Left forelimb (tissue), 1 donor: ENCODE measurements at regions not wholly inside any gene's neighbourhood (a gene's known extent, or its start where the extent isn't known, plus 50 kb on each side); places are given as distances from the start of the nearest gene placed in this dataset.

Source experiments
- DNase-seq: peaks from one replicate; pipeline ENCODE4 v3.0.0-alpha.2; 2018; ENCODE audit warnings: low spot score

- DNase-seq = no peak
These were observed 330.7 kb downstream of the CDC14C start for GRCh38 chr7:49255054-49255453.

GRCh38 chr7:49260538-49260937, 336.2 kb downstream of the CDC14C start:
- no peak for DNase-seq

- no peak for DNase-seq
These were observed 337.6 kb downstream of the CDC14C start for GRCh38 chr7:49261928-49262327.

- DNase-seq = no peak
These were observed 340.2 kb downstream of the CDC14C start for GRCh38 chr7:49264530-49264929.

- no peak for DNase-seq
These were observed 349.6 kb downstream of the CDC14C start for GRCh38 chr7:49273897-49274296.

GRCh38 chr7:49279891-49280290, 355.5 kb downstream of the CDC14C start:
- no peak for DNase-seq

GRCh38 chr7:49287653-49288052, 363.3 kb downstream of the CDC14C start:
- DNase-seq = no peak

- DNase-seq = no peak
These were observed 370.3 kb downstream of the CDC14C start for GRCh38 chr7:49294611-49295010.

GRCh38 chr7:49295146-49295545, 370.8 kb downstream of the CDC14C start:
- DNase-seq = no peak

GRCh38 chr7:49297958-49298357, 373.6 kb downstream of the CDC14C start:
- DNase-seq = no peak

GRCh38 chr7:49308787-49309186, 384.4 kb downstream of the CDC14C start:
- no peak for DNase-seq

GRCh38 chr7:49320083-49320482, 395.7 kb downstream of the CDC14C start:
- no peak for DNase-seq

- DNase-seq = no peak
These were observed 397.5 kb downstream of the CDC14C start for GRCh38 chr7:49321843-49322242.

GRCh38 chr7:49322476-49322875, 398.1 kb downstream of the CDC14C start:
- DNase-seq = no peak

- DNase-seq = no peak
These were observed 399.7 kb downstream of the CDC14C start for GRCh38 chr7:49324040-49324439.

- no peak for DNase-seq
These were observed 400.4 kb downstream of the CDC14C start for GRCh38 chr7:49324707-49325106.

- DNase-seq = no peak
These were observed 401.2 kb downstream of the CDC14C start for GRCh38 chr7:49325571-49325970.

GRCh38 chr7:49327155-49327554, 402.8 kb downstream of the CDC14C start:
- DNase-seq = no peak

GRCh38 chr7:49333180-49333881, 409.0 kb downstream of the CDC14C start:
- DNase-seq = no peak

GRCh38 chr7:49341849-49342248, 417.5 kb downstream of the CDC14C start:
- DNase-seq = no peak

- no peak for DNase-seq
These were observed 420.2 kb downstream of the CDC14C start for GRCh38 chr7:49344556-49344955.

- peak; percentile 71 for DNase-seq
These were observed 422.0 kb downstream of the CDC14C start for GRCh38 chr7:49346195-49346899.

GRCh38 chr7:49367072-49367471, 406.4 kb upstream of the VWC2 start:
- no peak for DNase-seq

GRCh38 chr7:49371771-49372170, 401.7 kb upstream of the VWC2 start:
- no peak for DNase-seq
